PFSK-1 (cell line): ENCODE measurements at regions not wholly inside any gene's neighbourhood (a gene's known extent, or its start where the extent isn't known, plus 50 kb on each side); places are given as distances from the start of the nearest gene placed in this dataset.

Experiments used
- FOXP2 ChIP-seq: optimal IDR thresholded peaks from 2 replicates; pipeline ENCODE3; 2011; ENCODE audit warnings: borderline replicate concordance, control low read depth, inconsistent platforms; ENCODE audit not compliant: insufficient read depth; ENCODE audit errors: extremely low read length, extremely low read depth
- POLR2AphosphoS5 ChIP-seq: IDR thresholded peaks from 2 replicates; pipeline ENCODE4 v1.6.1; 2012; ENCODE audit warnings: low read depth, mild to moderate bottlenecking, control low read depth, low read length, moderate library complexity
- REST ChIP-seq, 2 experiments: IDR thresholded peaks; 2 replicates each; pipeline versions ENCODE4 v1.6.1 to v1.8.0; 2011 to 2012; ENCODE audit warnings: low read depth in 2 of 2, low read length in 2 of 2, control low read depth in 1 of 2, inconsistent platforms in 1 of 2, mild to moderate bottlenecking in 1 of 2, moderate library complexity in 1 of 2; ENCODE audit not compliant: insufficient read depth in 1 of 2
- SIN3A ChIP-seq: IDR thresholded peaks from 2 replicates; pipeline ENCODE4 v1.6.1; 2012; ENCODE audit warnings: mild to moderate bottlenecking, low read length, moderate library complexity, borderline replicate concordance; ENCODE audit not compliant: insufficient read depth
- TAF1 ChIP-seq: IDR thresholded peaks from 2 replicates; pipeline ENCODE4 v1.6.1; 2012; ENCODE audit warnings: low read length, control low read depth, borderline replicate concordance; ENCODE audit not compliant: insufficient read depth

DNA sequence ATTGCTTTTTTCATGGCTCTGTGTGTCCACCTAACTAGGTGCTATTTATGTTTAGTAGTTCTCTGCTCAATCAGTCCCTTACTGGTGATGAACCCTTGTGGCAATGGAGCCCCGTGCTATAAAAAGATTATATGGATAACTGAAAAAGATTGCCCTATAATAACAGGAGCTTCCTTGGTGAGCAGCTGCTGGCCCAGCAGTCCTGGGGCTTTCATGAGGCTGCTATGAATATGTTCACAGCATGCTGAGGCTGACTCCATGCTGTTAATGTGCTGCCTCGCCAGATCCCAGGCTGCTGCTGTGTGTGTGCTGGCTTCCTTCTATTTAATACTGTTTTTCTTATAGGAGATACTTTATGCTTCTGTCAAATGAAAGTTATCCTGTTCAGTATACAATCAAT, 357.5 kb downstream of the TAF11L14 start:
- TF ChIP-seq SIN3A: no peak
- no peak for TF ChIP-seq POLR2AphosphoS5
- no peak for TF ChIP-seq REST (IDR thresholded peaks at IDR 0.05; ENCODE audit: insufficient read depth in 1 of 2, low read depth in 2 of 2, low read length in 2 of 2)
- no peak for TF ChIP-seq TAF1
- TF ChIP-seq FOXP2: no peak
